ENCODE measurements at regions not wholly inside any gene's neighbourhood (a gene's known extent, or its start where the extent isn't known, plus 50 kb on each side); places are given as distances from the start of the nearest gene placed in this dataset.

- TF ChIP-seq EZH2 (IDR thresholded peaks at IDR 0.05; ENCODE audit: insufficient read depth, poor library complexity, severe bottlenecking), result no peak
- no peak for TF ChIP-seq EZH2phosphoT487 (IDR thresholded peaks at IDR 0.05; ENCODE audit: insufficient read depth, low read depth)
Observed at GRCh38 chr13:87497426-87497825, 173.7 kb upstream of the SLITRK5 start.

Measured in GM23248 (cell line).